ENCODE measurements at regions not wholly inside any gene's neighbourhood (a gene's known extent, or its start where the extent isn't known, plus 50 kb on each side); places are given as distances from the start of the nearest gene placed in this dataset. TPM values are rescaled to one million over a fixed set of nuclear protein-coding genes. Genes with fewer than 3 reads are reported as not detected.
A peak's percentile ranks its signal among the peaks of the same experiment; 100 is the strongest.
"Not testable (repeated sequence)": the region's sequence is repeated elsewhere in the genome, so short reads cannot be mapped to it uniquely, and the experiment has no call there.

DNA sequence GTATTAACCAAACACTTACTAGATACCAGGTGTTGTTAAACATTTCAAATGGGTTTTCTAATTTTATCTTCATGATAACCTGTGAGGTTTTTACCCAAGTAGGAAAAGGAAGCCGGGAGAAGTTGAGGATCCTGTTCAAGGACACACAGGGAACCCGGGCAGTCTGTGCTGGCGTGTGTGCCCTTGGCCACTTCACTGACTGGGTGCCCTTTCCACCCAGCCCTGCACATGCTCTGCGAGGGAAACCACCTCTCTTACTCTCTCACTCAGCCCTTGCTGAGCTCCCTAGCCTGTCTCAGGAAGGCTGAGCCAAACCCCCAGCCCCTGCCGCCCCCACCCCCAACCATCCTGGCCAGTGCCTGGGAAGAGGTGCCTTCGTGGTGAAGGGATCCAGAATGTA lies 51.8 kb downstream of the TEX44 start:
- no peak for DNase-seq (ENCODE audit: low read depth in 2 of 3, low spot score in 2 of 3)

DNA sequence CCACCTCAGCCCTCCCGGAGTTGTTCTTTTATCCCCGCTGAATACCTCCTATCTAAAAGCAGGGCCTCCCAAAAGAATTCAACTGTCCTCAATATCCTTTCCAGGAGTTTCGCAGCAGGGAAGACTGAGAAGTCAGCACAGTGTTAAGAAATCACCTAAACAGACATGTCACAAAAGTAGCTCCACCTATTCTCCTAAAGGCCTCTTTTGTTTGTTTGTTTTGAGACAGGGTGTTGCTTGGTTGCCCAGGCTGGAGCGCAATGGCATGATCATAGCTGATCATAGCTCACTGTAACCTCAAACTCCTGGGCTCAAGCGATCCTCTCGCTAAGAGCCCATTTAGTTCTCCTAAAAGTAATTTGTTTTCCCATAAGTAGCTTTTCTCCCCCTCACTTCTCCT lies 53.8 kb downstream of the TEX44 start:
- DNase-seq (ENCODE audit: low read depth in 2 of 3, low spot score in 2 of 3), result peak in 1 of 3 donors; percentile 38

DNA sequence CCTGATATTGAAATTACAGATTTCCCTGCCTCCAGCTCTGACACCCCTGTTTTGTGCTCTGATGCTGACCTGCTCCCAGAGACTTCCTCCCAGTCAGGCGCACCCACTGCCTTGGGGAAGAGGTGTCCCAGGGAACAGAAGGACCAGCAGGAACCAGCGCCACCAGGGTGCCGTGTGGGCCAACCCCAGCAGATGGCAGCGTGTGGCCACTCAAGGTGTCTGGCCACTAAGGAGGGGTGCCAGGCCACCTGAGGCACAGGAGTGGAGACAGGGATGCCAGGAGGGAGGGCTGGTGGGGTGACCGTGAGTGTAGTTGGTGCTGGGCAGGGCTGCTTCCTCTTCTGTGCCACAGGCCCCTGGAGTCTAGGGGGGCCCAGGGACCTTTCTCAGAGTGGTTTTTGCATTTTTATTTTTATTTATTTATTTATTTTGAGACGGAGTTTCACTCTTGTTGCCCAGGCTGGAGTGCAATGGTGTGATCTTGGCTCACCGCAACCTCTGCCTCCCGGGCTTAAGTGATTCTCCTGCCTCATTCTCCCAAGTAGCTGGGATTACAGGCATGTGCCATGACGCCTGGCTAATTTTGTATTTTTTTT lies 56.0 kb downstream of the TEX44 start:
- peak in 2 of 3 donors; percentile 68 to 74 for DNase-seq (ENCODE audit: low read depth in 2 of 3, low spot score in 2 of 3)

DNA sequence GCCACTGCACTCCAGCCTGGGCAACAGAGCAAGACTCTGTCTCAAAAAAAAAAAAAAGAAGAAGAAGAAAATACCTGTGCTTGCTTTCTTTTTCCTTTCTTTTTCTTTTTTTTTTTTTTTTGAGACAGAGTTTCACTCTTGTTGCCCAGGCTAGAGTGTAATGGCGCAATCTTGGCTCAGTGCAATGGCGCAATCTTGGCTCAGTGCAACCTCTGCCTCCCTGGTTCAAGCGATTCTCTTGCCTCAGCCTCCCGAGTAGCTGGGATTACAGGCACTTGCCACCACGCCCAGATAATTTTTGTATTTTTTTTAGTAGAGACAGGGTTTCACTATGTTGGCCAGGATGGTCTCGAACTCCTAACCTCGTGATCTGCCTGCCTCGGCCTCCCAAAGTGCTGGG lies 56.8 kb upstream of the PTMA start:
- not testable (repeated sequence) for DNase-seq (ENCODE audit: low read depth in 2 of 3, low spot score in 2 of 3)

DNA sequence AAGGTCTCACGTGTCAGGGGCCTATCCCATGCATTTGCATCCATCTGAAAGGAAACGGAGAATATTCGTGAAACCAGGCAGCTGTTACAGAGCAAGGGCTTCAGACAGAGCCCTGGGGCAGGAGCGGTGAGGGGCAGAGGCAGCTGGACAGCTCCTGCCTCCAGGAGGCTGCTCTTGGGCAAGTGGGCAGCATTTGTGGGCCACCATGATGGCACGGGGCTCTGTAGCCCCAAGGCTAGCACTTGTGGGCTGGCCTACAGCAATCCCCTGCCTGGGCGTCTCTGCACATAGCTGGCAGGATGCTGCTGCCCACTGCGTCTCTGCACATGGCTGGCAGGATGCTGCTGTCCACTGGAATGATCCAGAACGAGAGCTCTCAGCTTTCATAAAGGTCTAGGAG lies 52.8 kb upstream of the PTMA start:
- no peak for DNase-seq (ENCODE audit: low read depth in 2 of 3, low spot score in 2 of 3)

DNA sequence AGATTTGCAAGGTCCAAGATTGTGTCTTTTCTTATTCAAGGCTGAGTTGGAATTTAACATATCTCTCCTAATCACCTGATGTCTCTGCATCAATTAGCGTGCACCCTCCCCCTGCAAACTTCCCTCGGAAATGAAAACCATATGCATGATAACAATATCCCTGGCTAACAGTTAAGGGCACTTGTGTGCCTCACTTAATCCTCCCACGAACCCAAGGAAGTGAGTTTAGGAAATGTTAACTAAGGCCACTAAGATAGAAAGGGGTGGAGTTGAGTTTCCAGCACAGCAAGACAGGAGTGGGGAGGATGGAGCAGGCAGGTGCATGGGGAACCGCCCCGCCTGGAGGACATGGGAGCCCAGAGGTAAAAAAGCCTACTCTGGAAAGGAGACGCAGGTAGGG lies 52.4 kb upstream of the PTMA start:
- no peak for DNase-seq (ENCODE audit: low read depth in 2 of 3, low spot score in 2 of 3)

Small RNAs in the stretch of these regions (small RNA-seq; reads per million reads assigned to genes)
- not detected for gene RN7SL499P
